Right lobe of liver (tissue), 4 donors: ENCODE measurements at regions not wholly inside any gene's neighbourhood (a gene's known extent, or its start where the extent isn't known, plus 50 kb on each side); places are given as distances from the start of the nearest gene placed in this dataset.

Source experiments
- CTCF ChIP-seq, 4 donors: fragments of 200-600 bp in 3 of 4; fragments of 450-650 bp in 1 of 4; IDR thresholded peaks; one replicate each; pipeline versions ENCODE4 v1.5.1 to v1.8.0; 2016 to 2022; ENCODE audit warnings: antibody characterized with exemption in 4 of 4, mild to moderate bottlenecking in 2 of 4
- POLR2A ChIP-seq: fragments of 450-650 bp; IDR thresholded peaks from one replicate; pipeline ENCODE4 v1.6.1; 2017; ENCODE audit warnings: antibody characterized with exemption, mild to moderate bottlenecking
- donor health status: DM: no; HTN: no; CAD: no.
- donor health status: DM: no; HTN: no; CAD: no.
- donor health status: DM: no; HTN: yes; CAD: no.

- TF ChIP-seq CTCF (IDR thresholded peaks at IDR 0.05) = no peak
- no peak for TF ChIP-seq POLR2A
These were observed 317.4 kb downstream of the EN1 start for GRCh38 chr2:118529908-118530599.
